ENCODE measurements at regions not wholly inside any gene's neighbourhood (a gene's known extent, or its start where the extent isn't known, plus 50 kb on each side); places are given as distances from the start of the nearest gene placed in this dataset.
A peak's percentile ranks its signal among the peaks of the same experiment; 100 is the strongest.

- DNase-seq (ENCODE audit: low read depth): no peak
Measured at GRCh38 chr5:86780018-86780417, 162.3 kb downstream of the COX7C start.

GRCh38 chr5:86786955-86787354 is 169.2 kb downstream of the COX7C start:
- no peak for DNase-seq (ENCODE audit: low read depth)

GRCh38 chr5:86795659-86796058 is 177.9 kb downstream of the COX7C start:
- no peak for DNase-seq (ENCODE audit: low read depth)

- no peak for DNase-seq (ENCODE audit: low read depth)
Measured at GRCh38 chr5:86797677-86798076, 179.9 kb downstream of the COX7C start.

DNA sequence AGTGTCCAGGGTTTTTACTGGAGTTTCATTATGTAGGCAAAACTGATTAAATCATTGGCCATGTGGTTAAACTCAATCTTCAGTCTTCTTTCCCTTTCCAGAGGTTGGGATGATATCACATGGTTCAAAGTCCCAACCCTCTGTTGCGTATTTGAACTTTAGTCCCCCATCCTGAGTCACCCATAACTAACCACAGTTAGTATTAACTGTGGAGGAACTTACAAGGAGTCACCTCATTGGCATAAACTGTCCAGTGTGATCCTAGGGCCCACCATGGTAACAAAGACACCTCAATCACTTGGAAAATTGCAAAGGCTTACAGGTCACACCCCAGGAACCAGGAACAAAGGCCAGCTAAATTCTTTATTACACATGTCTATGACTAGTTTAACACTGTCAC is 188.5 kb downstream of the COX7C start:
- DNase-seq (ENCODE audit: low read depth): no peak

- no peak for DNase-seq (ENCODE audit: low read depth)
Measured at GRCh38 chr5:86807046-86808031, 189.6 kb downstream of the COX7C start.

GRCh38 chr5:86814315-86814714 is 196.6 kb downstream of the COX7C start:
- no peak for DNase-seq (ENCODE audit: low read depth)

DNA sequence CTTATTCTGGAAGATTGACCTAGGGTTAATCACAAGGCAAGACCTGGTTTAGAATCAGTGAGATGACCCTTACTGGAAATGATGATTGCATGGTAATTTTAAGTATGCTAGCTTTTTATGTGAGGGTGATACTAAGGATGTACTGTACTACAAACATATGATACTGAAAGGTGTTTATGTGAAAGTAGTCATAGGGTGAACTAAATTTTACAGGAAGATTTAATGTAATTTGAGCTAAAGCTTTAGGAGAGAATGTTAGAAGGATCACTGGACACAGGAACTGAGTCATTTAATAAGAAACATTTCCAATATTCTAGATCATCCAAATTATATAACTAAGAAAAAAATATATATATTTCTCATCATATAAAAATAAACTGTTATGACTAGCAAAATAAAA is 197.2 kb downstream of the COX7C start:
- no peak for DNase-seq (ENCODE audit: low read depth)

- no peak for DNase-seq (ENCODE audit: low read depth)
Measured at GRCh38 chr5:86824637-86825036, 206.9 kb downstream of the COX7C start.

DNA sequence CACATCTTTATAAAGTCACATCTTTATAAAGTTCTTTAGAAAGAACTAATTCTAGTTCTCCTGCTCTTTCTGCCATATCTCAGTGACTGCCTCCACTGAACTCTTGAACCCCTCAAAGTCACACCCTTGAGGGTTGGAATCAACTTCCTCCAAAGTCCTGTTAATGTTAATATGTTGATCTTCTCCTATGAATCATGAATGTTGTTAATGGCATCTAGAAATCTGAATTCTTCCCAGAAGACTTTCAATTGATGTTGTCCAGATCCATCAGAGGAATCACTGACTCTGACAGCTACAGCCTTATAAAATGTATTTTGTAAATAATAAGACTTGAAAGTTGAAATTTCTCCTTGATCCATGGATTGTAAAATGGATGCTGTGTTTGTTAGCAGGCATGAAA is 213.4 kb downstream of the COX7C start:
- DNase-seq (ENCODE audit: low read depth): no peak

GRCh38 chr5:86833868-86834267 is 216.1 kb downstream of the COX7C start:
- DNase-seq (ENCODE audit: low read depth): no peak

DNA sequence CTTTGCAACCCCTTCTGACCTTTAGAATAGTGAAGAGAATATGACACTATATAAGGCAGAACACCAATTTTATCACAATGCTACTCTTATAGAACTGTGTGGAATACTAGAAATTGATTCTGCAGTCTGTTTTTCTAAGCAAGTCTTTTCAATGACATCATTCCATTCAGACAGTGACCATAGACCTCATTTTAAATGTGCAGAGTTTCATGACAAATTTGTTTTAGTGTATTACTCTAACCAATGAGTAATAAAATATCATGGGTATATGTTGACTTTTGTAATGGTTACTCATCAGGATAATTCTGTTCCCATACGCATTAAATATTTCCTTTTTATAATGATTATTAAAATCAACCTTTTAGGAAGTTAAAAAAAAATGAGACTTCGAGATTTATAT is 219.9 kb downstream of the COX7C start:
- DNase-seq (ENCODE audit: low read depth): no peak

DNA sequence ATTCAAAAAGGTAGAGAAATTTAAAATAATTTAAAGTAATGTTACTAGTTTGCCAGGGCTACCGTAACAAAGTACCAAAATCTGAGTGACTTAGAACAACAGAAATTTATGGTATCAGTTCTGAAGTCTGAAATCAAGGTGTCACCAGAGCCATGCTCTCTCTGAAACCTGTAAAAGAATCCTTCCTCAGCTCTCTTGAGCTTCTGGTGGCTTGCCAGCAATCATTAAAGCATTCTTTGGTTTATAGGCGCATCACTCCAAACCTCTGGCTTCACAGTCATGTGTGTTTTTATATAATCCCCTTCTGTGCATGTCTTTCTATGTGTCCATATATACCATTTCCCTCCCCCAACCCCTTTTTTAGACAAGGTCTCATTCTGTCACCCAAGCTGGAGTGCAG is 220.3 kb downstream of the COX7C start:
- no peak for DNase-seq (ENCODE audit: low read depth)

- no peak for DNase-seq (ENCODE audit: low read depth)
Measured at GRCh38 chr5:86841000-86841644, 223.4 kb downstream of the COX7C start.

DNA sequence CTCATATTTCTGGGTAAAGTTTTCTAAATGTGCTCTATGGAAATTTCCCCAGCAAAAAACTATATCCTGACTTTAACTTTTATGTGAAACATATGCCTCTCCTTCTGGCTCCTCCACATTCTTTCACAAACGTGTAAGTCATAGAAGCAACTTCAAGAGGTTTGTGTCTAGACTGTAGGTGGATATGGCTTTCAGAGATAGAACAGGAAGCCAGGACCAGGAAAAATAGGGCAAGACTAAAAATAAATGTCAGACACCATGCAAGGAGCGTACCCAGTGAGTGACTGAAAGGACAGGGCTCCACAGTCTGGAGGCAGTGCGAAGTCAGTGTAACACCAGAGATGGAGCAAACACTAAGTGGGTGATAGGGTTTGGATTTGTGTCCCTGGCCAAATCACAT is 240.7 kb downstream of the COX7C start:
- no peak for DNase-seq (ENCODE audit: low read depth)

DNA sequence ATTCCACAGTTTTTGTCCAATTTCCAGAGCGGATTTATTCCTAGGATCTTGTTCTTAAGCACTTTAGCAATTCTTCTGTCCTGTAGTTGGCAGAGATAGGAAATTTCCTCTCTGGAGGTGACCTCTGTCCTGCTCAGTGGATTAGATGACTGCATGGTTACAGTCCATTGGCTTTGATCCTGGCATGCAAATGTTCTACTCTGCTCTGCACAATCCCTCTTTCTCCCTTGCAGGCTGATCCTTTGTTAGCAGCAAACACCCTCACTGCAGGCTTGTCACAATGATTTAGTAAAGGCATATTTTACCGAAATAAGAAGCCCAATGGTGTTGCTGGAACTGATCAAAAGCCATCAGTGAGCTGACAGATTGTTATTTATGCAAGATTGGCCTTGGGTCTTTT is 243.8 kb downstream of the COX7C start:
- DNase-seq (ENCODE audit: low read depth): no peak

DNA sequence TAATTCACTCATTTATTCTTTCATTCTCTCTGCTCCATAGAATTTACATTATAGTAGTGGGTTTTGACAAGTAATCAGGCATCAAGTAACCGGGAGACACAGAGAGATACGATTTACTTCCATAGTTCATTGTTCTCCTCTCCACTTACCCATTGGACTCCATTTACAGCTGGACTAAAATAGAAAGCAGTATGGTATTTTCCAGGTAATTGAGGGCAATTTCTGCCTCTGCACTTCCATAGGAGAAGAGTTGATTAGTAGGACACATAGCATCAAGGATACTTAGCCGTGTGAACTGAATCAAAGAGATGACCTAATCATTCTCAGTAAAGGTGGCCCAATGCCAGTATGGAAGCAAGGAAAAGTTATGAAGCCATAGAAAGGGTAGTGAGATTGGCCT is 244.4 kb downstream of the COX7C start:
- DNase-seq (ENCODE audit: low read depth): no peak

DNA sequence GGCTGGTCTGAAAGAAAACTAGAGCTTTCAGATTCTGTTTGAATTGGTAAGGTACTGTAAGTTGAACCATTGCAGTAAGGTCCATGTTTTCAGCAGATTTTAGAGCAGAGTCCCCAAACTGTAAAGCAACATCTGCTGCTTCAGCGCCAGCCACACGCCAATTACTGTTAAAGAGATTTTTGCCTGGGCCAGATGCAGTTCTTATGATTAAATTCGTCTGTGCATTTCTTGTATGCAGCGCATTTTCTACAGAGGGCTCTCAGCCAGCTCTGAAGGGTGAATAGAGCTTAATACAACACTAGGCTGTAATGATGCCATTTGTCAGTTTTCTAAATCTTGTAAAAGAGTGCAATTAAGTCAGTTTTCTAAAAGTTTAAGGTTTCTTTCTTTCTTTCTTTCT is 246.3 kb downstream of the COX7C start:
- DNase-seq (ENCODE audit: low read depth): no peak

DNA sequence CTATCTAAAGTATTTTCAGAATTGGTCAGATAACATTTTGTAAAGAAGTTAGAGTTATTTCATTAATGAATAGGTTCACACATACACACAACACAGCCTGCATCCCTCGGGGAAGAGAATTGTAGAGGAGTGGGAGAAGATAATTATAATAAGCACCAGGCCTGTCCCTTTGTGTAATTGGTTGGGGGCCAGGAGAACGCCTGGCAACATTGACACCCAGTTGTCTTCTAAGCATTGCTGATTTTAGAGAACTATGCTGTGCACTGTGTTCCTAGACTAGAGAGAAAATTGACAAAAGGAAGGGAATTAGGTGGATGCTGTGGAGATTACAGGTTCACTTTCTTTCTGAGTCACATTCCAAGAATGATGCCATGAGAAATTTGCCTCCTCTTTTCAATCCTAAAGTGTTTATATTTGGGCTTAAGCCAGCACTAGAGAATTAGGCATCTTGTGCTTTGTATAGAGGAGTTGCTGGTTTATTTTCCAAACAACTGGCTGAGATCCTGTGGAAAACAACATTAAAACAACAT is 247.6 kb downstream of the COX7C start:
- no peak for DNase-seq (ENCODE audit: low read depth)

DNA sequence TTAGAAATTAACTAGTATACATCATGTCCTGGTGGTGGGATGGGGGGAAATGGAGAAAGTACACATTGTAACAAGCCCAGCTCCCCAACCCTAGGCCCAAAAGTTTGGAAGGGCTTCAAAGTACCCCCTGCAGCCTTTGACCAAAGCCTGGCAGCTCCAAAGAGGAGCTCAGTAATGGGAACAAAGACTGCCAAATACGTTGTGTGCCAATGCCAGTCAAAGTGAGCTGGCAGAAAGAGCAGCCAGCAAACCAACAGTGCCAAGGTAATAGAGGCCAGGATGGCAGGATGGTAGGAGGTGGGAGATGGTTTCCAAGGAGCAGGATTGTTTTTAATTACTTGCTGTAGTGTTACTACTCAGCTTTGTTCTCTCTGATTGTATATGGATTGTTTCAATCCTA is 248.3 kb downstream of the COX7C start:
- DNase-seq (ENCODE audit: low read depth): no peak

DNA sequence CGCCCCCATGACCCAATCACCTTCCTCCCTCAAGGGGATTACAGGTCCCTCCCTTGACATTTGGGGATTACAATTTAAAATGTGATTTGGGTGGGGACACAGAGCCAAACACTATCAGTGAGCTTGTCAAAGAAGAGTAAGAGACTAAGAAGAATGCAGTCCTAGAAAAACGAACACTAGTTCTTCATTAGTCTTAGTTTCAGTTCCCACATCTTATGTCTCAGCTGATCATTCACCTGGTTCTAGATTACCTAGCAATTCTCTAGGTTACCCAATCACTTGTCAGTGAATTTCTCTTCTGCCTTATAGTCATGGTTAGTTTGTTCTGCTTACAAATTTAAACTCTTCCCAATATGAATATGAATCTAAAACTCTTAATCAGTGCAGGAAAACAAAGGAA is 251.5 kb downstream of the COX7C start:
- DNase-seq (ENCODE audit: low read depth): no peak

DNA sequence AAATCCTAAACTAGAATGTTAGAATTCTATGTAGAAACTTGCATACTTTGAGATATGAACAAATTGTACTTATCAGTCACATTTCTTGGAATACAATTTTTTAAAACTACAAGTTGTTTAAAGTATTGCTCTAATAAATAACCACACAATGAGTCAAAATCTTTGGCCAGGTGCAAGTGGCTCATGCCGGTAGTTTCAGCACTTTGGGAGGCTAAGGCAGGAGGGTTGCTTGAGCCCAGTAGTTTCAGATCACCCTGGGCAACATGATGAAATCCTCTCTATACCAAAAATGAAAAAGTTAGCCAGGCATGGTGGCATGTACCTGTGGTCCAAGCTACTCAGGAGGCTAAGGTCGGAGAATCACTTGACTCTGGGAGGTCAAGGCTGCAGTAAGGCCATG is 257.8 kb downstream of the COX7C start:
- no peak for DNase-seq (ENCODE audit: low read depth)

- peak; percentile 46 for DNase-seq (ENCODE audit: low read depth)
Measured at GRCh38 chr5:86878250-86878649, 260.5 kb downstream of the COX7C start.
